GM19455 (cell line): ENCODE measurements at regions not wholly inside any gene's neighbourhood (a gene's known extent, or its start where the extent isn't known, plus 50 kb on each side); places are given as distances from the start of the nearest gene placed in this dataset.
"Not testable (repeated sequence)": the region's sequence is repeated elsewhere in the genome, so short reads cannot be mapped to it uniquely, and the experiment has no call there.

ENCODE experiments used
- ATAC-seq: cut with Tn5 transposase; IDR thresholded peaks from one replicate; pipeline ENCODE4 v1.9.1; 2021; ENCODE audit not compliant: unreplicated experiment

DNA sequence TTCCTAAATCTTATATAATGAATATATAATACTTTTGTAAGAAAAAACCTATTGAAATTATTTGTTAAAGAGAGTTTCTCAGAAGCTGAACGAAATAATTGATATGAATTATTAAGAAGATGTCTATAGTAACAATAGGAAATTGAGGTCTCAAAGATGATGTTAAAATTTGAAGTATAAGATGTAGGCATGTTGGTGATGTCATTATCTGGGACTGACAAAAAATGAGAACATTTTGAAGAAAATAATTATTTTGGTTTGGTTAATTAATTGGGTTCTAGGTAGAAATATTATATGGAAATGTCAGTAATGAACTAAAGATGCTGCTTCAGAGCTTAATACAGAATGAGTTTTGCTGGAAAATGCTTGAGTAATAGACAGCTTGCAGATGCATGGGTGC is 501.4 kb upstream of the ST8SIA4 start:
- no peak for ATAC-seq

DNA sequence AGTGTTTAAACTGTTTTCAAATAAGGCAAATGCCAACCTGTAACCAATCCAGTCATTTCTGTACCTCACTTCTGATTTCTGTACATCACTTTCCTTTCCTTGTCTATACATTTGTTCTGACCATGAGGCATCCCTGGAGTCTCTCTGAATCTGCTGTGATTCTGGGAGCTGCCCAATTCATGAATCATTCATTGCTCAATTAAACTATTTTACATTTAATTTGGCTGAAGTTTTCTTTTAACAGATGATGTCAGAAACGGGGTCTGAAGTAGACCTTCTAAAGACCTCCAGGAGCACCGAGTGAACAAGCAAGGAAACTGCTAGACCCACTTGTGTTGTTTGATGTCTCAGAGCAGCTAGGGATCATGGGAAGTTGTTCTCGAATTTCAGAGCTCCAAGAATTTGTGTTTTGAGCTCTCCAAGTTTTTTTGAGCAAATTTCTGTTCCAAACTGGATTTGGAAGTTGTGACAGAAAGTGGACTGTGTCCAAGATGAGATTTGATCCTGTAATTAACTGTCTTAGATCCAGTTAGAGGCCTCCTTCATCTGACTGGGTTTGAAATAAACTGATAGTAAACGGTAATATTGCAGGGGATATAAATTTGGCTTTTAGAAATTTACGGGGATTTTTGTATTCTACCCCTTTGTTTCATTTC is 490.8 kb upstream of the ST8SIA4 start:
- no peak for ATAC-seq

DNA sequence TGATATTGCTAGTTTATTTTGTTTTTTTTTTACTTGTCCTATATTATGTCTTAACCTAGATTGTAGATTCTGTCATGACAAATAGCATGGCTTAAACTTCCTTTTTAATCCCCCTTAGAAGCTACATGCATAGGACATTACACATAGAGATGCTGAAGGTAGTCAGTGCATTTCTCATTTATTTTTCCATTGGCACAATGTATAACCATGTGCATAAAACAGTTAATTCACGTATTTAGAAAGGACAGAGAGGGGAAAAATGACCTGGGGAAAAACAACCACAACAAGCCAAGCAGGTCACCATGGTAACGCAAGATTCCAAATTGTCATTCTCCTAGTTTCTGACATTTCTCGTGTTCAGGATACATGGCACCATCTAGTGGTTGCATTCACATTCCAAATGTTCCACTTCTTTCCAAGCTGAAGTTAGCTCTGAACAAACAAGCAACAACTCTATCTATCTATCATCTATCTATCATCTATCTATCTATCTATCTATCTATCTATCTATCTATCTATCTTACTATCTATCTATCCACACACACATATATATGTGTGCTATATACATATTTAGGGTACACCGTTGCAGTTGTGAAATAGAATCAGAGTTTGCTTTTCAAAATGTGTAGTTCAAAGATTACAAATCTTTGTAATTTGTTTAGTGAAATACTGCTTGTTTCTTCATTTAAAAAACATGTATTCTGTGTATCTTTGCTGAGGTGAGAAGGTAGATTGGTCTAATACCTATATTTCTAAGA is 487.2 kb upstream of the ST8SIA4 start:
- peak; percentile 60 for ATAC-seq

DNA sequence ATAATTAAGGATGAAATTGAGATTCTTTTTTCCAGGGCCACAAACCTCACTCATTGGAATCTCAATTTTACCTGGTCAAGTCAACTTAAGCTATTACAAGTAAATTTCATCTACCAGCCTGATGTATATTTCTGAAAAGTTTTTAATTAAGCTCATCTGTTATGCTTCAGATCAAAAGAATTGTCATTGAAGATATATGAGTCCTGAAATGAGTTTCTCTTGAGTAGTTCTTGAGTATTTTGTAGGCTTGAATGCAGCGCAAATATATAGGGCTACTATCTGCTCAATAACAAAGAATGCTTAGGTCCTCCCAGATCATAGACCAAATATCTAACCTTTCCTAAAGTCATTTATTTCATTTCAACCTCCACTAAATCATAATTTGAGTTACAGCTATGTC is 482.2 kb upstream of the ST8SIA4 start:
- ATAC-seq, result no peak

DNA sequence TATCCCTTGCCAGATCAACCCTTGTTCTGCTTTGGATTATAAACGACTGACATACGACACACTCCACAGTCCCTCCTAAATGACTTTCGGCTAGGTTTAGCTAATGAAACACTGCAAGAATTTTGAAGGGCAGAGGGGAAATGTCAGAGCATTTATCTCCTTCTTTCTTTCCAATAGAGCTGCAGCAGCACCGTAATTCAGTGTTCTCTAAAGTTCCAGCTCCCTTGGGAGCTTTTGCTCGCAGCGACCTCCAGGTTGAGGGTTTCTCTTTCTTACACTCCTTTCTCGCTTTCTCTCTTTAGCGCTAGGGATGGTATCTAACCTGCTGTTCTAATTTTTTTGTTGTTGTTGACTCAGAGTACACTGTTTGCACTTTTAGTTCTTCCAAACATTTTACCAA is 467.1 kb upstream of the ST8SIA4 start:
- no peak for ATAC-seq

DNA sequence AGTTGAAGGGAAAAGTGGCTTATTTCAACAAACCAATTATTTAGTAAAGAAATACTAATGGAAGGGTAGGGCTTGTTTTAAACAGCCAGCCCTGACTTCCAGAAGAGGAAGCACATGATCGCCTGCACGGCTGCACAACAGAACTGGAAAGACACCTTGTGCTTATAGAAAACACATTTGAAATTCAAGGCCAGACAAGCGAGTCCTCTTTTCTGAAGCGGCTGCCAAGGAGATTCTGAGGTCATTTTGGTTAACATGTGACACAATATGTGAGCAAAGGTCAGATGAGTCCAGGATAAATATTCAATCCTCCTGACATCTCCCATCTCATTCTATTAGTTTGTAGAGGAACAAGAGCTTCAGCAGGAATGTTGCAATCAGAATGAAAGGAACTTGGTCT is 461.4 kb upstream of the ST8SIA4 start:
- no peak for ATAC-seq

DNA sequence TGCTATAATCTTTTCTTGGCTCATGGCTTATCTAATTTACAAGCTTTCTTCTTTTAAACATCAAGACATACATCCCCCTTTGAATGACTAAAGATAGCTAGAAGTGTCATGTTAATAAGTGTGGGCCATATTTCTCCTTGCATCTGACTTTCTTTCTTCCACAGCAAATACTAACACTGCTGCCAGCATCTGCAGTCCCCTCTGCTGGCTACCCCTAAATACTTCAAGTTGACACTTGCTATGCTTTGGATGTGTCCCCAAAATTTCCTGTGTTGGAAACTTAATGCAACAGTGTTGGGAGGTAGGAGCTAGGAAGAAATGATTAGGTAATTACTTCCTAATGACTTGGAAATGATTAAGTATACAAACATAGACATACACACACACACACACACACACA is 459.0 kb upstream of the ST8SIA4 start:
- ATAC-seq, result no peak

DNA sequence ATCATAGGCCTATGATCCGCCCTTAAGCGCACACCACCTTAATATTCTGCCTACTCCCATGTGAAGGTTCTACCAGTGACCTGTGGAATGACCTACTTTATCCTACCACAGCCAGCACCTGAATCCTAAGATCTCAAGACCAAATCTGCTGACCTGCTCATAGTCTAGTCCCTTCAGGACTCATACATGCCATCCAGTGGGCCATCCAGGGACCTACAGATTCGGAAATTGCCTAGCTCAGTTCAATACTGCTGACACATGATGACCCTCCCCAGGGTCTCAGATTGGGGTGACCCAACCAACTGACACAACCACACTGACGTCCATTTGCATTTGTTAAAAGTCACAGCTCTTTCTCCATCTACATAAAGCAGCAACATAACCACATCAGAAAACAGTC is 443.8 kb upstream of the ST8SIA4 start:
- ATAC-seq, result no peak

DNA sequence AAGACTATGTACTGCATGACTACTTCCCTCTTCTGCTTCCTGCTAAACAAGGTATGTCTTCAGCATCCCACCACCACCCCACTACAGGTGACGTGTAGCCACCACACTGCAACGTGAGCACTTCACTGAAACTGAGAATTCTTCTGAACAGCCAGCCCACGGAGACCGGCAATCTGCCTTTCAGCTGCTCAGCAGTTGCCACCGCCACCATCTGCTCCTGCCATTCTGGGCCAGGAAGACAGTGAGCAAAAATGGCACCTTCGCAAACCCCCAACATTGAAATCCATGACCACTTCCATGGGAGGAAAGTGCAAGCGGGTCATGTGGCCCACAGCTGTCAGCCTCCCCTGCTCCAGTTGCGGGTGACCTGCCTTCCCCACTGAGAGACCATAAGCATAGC is 443.4 kb upstream of the ST8SIA4 start:
- ATAC-seq, result no peak

DNA sequence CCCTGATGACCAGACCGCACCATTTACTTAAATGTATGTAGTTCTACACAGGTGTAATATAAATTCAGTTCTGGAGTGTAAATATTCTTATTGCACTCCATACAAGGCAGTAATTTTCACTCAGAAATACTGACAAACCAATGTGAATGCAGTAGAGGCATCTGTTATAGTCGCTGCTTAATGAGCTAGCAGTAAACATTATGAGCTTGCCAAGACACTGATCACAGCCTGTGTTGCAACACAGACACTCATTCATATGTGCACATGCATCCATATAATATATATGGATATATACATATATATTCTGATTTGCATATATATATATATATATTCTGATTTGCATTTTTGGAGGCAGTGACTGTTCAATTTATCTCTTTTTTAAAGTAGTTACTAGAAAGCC is 435.1 kb upstream of the ST8SIA4 start:
- ATAC-seq, result no peak

DNA sequence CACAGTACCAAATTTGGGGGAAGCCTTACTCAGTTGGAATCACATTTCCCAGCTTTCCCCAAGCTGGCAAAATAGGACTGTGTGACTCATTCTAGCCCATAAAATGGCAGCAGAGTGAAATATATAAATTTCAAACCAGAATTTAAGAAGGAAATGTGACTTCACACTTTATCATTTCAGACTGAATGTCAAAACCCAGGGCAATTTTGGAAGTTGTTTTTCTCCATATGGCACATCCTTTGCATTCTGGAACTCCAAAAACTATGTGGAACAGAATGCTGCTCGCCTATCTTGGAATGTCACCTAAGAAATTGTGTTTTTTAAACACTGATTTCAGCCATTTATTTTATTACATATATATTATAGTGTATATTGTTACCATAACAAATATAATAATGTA is 424.7 kb upstream of the ST8SIA4 start:
- no peak for ATAC-seq

DNA sequence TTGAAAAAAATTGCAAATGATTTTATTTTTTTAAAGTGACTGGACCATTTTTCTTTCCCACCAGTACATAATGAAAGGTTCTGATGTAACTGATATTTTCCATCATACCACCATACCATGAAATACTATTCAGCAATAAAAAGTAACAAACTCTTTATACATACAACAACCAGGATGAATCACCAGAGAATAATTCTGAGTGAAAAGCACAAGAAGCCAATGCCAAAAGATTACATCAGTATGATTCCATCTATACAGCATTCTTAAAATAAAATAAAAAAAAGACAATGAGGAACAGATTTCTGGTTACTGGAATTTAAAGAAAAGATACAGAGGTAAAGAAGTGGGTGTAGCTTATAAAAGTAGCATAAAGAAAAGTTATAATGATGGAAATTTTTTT is 423.7 kb upstream of the ST8SIA4 start:
- no peak for ATAC-seq

DNA sequence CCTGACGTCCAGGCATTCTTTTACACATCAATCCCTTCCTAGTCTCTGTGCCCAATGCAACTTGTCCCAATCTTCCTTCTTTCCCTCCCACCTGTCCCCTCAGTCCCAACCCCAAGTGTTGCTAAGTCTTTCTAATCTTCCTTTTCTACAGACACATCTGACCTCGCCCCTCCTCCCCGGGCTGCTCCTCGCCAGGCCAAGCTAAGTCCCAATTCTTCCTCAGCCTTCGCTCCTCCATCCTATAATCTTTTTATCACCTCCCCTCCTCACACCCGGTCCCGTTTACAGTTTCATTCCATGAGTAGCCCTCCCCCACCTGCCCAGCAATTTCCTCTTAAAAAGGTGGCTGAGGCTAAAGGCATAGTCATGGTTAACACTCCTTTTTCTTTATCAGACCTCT is 413.3 kb upstream of the ST8SIA4 start:
- not testable (repeated sequence) for ATAC-seq

DNA sequence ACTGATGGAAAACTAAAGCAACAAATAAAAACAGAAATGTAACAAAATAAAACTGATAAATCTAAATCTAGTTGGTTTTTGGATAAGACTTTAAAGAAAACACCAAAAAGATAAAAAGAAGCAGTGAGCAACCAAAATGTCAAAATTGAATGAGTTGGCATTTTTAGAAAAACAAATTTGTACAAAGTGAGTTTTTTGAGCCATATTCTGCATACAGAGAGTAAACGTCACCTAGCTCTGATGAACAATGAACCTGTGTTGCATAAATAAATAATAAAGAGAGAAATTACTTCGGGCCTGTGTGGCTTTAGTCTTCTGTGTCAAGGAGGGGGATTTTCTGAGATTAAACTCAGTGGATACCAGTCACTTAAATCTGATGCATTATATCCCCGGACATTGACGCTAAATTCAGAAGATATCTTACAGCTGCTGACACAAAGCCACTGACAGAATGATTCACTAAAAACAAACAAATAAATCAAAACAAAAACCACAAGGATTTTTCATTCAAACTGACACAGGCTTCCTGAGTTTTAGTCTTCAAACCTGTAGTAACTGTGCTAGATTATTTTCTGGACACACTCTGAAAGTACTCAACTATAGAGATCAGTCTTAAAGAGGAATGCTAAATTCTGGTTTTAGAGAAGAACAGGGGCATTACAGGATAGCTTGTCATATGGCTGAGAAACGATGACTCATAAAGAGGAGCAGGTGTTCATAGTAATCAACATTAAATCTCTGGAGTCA is 403.5 kb upstream of the ST8SIA4 start:
- ATAC-seq, result no peak

DNA sequence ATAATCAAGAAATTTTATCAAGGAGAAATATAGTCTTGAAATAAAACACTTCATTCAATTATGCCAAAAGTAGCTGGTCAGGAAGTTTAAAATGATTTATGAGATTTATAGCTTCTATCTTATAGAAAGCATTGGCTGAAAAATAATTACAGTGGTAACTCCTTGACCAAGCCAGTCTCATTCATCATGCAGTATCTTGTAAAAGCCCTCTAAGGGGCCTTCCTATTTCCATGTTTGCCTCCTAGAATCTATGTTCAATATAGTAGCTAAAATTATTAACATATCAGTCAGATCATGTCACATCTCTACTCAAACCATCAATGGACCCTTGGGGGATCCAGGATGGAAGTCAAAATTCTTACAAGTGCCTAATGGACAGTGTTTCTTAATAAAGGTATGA is 393.4 kb upstream of the ST8SIA4 start:
- no peak for ATAC-seq

DNA sequence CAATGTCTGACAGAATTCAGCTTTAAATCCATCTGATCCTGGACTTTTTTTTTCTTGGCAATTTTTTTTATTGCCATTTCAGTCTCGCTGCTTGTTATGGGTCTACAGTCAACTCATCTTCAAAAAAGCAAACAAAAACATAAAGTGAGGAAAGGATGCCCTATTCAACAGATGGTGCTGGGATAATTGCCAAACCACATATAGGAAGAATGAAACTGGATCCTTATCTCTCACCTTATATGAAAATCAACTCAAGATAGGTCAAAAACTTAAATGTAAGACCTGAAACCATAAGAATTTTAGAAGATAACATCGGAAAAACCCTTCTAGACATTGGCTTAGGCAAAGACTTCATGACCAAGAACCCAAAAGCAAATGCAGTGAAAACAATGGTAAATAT is 389.1 kb upstream of the ST8SIA4 start:
- no peak for ATAC-seq

DNA sequence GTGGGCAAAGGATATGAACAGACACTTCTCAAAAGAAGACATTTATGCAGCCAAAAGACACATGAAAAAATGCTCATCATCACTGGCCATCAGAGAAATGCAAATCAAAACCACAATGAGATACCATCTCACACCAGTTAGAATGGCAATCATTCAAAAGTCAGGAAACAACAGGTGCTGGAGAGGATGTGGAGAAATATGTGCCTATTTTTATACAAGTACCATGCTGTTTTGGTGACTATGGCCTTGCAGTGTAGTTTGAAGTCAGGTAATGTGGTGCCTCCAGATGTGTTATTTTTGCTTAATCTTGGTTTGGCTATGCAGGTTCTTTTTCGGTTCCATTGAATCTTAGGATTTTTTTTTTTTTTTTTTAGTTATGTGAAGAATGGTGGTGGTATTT is 387.7 kb upstream of the ST8SIA4 start:
- ATAC-seq, result not testable (repeated sequence)

DNA sequence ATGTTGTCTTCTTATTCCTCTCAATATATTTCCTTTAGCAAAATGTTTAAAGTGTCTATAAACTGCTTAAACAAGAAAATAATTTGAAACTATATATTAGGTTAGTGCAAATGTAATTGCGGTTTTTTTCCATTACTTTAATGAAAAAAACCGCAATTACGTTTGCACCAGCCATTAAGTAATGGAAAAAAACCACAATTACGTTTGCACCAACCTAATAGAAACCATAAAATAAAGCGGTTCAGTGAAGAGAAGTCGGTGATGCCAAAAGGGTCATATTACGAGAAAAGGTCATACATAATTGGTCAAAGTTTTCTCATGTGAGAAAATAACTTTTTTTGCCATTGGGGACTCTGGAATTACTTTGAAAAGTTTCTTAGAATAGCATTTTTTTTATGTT is 385.6 kb upstream of the ST8SIA4 start:
- ATAC-seq, result no peak

DNA sequence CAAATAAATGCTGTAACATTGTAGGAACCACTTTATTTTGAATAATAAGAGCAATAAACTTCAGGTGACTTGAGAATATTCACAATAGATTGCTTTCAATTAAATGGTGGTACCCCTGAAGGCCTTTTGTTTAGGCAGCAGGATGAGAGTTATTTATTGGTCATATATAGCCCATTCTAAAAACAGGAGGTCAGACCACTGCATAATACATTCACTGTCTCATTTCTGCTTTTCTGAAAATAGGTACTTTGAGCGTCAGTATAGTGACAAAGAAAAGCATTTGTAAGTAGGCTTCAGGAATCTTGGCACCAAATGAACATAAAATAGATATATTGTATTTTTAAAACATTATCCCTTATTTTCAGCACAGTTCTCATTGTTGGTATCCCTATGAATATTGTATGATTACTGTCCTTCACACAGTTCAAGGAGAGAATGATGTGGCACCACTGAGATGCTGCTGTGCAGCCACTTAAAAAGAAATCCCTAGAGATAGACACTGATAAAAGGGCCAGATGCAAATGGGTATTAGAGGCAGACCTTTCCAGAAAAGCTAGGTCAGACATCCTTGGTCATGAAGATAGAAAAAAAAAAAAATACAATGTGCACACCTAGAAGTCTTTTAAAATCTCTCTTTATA is 381.8 kb upstream of the ST8SIA4 start:
- no peak for ATAC-seq

DNA sequence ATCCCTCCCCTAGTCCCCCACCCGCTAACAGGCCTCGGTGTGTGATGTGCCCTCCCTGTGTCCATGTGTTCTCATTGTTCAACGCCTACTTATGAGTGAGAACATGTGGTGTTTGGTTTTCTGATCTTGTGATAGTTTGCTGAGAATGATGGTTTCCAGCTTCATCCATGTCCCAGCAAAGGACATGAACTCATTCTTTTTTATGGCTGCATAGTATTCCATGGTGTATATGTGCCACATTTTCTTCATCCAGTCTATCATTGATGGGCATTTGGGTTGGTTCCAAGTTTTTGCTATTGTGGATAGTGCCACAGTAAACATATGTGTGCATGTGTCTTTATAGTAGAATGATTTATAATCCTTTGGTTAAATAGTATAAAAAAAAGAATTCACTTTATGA is 380.9 kb upstream of the ST8SIA4 start:
- not testable (repeated sequence) for ATAC-seq

DNA sequence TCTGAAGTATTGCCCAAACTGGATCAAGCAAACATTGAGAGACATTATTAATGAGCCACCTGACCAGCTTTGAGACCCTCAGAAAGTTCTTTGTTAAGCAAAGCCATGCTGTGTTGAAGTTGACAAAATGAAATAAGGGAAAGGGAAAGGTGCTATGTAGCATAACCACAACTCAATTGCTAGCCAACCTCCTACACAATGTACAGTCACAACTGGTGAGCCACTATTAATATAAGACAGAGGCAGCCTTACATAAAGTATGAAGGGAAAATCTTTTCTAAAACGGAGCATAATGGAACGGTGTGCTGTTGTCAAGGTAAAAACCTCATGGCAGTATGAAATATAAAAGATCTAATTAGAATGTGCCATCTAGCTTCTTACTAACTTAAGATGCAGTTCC is 375.8 kb upstream of the ST8SIA4 start:
- ATAC-seq, result no peak
